ENCODE measurements at regions not wholly inside any gene's neighbourhood (a gene's known extent, or its start where the extent isn't known, plus 50 kb on each side); places are given as distances from the start of the nearest gene placed in this dataset.

DNA sequence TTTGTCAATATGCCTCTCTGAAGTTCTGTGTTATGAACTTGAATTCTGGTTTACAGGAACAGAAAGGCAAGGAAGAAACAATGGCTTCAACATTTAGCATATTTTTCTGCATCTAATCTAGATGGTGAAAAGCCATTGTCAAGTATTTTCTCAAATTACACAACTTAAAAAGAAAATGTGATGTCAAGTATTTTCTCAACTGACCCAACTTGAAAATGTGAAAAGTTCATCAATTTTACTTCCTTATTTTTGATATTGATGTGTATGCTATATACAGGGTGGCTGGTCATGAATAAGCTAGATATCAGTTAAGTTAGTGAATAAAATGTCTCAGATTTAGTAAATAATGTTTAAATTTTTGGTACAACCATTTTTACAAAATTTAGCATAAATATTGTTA, 196.7 kb downstream of the ALX1 start:
- H3K9me2 ChIP-seq (ENCODE audit: insufficient read depth) = no peaks in the 10 kb centered on the region
- H4K20me1 ChIP-seq (ENCODE audit: insufficient read depth) = no peaks in the 10 kb centered on the region
- DNase-seq = no peak
- H3F3A ChIP-seq (ENCODE audit: insufficient read depth) = no peaks in the 10 kb centered on the region
- TF ChIP-seq EZH2phosphoT487 (IDR thresholded peaks at IDR 0.05; ENCODE audit: insufficient read depth, low read depth) (no peak), EZH2 (IDR thresholded peaks at IDR 0.05; ENCODE audit: insufficient read depth, poor library complexity, severe bottlenecking) (no peak)
- no peaks in the 10 kb centered on the region; the same call in none of the 2 replicates for H3K27me3 ChIP-seq (replicated peaks; ENCODE audit: insufficient read depth)
- in situ Hi-C loops (cut with MboI) = no loop called here
- no peaks in the 10 kb centered on the region for H3K79me2 ChIP-seq (ENCODE audit: insufficient read depth)
- H3K4me3 ChIP-seq = no peak overlapping the region
- H3K27ac ChIP-seq = no peak overlapping the region
- H3K9ac ChIP-seq = no peak overlapping the region
- H3K4me1 ChIP-seq (ENCODE audit: insufficient read depth) = no peaks in the 10 kb centered on the region
- no peaks in the 10 kb centered on the region for H3K36me3 ChIP-seq (ENCODE audit: low read depth)
- H3K9me3 ChIP-seq (ENCODE audit: low read depth) = no peaks in the 10 kb centered on the region
- H3K4me2 ChIP-seq (ENCODE audit: unreplicated experiment) = no peak overlapping the region
- no peak overlapping the region for H2AFZ ChIP-seq

DNA sequence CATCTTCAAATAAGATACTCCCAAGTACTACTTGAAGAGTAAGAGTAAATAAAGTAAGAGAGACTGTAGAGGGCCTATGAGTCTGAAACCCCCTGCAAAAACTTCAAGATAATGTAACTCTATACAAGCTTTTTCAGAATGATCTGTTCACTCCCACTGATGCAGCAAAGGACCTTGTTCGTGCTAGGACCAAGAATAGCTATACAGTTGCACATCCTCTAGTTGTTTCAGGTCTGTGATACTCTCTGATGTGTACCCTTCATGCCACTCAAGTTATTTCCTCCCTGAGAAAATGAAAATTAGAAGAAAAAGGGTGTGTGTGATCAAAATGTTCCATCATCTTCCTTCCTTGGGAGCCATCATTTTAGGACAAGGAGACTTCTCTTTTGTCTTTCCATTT, 204.4 kb downstream of the ALX1 start:
- no peak for TF ChIP-seq EZH2 (IDR thresholded peaks at IDR 0.05; ENCODE audit: insufficient read depth, poor library complexity, severe bottlenecking)
- TF ChIP-seq EZH2phosphoT487 (IDR thresholded peaks at IDR 0.05; ENCODE audit: insufficient read depth, low read depth) = no peak
- H3F3A ChIP-seq (ENCODE audit: insufficient read depth) = no peaks in the 10 kb centered on the region
- no peaks in the 10 kb centered on the region for H3K9me2 ChIP-seq (ENCODE audit: insufficient read depth)
- H3K4me1 ChIP-seq (ENCODE audit: insufficient read depth) = no peaks in the 10 kb centered on the region
- in situ Hi-C loops (cut with MboI) = loop anchor here (10.0 kb wide), 1 partner anchor 390 kb away; the partner anchor contains the start of gene NTS
- H3K36me3 ChIP-seq (ENCODE audit: low read depth) = no peaks in the 10 kb centered on the region
- H3K9ac ChIP-seq = no peak overlapping the region
- no peaks in the 10 kb centered on the region for H4K20me1 ChIP-seq (ENCODE audit: insufficient read depth)
- H3K27me3 ChIP-seq (replicated peaks; ENCODE audit: insufficient read depth) = no peaks in the 10 kb centered on the region; the same call in none of the 2 replicates
- 58 to 67% methylated on average over 1 of the region's 1 CpG for WGBS, 2 experiments (ENCODE audit: low coverage in 1 of 2, low lambda C conversion rate in 2 of 2, missing lambda C conversion rate in 2 of 2)
- H3K9me3 ChIP-seq (ENCODE audit: low read depth) = no peaks in the 10 kb centered on the region
- no peak overlapping the region for H2AFZ ChIP-seq
- H3K4me3 ChIP-seq = no peak overlapping the region
- no peak overlapping the region for H3K27ac ChIP-seq
- no peaks in the 10 kb centered on the region for H3K79me2 ChIP-seq (ENCODE audit: insufficient read depth)
- DNase-seq = no peak
- H3K4me2 ChIP-seq (ENCODE audit: unreplicated experiment) = no peak overlapping the region

GRCh38 chr12:85489194-85489593, 209.2 kb downstream of the ALX1 start:
- Histone ChIP-seq H3K79me2 (ENCODE audit: insufficient read depth) (no peaks in the 10 kb centered on the region), H3K27ac (no peak overlapping the region), H3K9me3 (ENCODE audit: low read depth) (no peaks in the 10 kb centered on the region), H3K27me3 (replicated peaks; ENCODE audit: insufficient read depth) (no peaks in the 10 kb centered on the region), H3K9me2 (ENCODE audit: insufficient read depth) (no peaks in the 10 kb centered on the region), H3K4me2 (ENCODE audit: unreplicated experiment) (no peak overlapping the region), H3F3A (ENCODE audit: insufficient read depth) (no peaks in the 10 kb centered on the region), H2AFZ (no peak overlapping the region), H3K4me1 (ENCODE audit: insufficient read depth) (no peaks in the 10 kb centered on the region), H3K4me3 (no peak overlapping the region), H3K36me3 (ENCODE audit: low read depth) (no peaks in the 10 kb centered on the region), H3K9ac (no peak overlapping the region), H4K20me1 (ENCODE audit: insufficient read depth) (no peaks in the 10 kb centered on the region)
- 37 to 56% methylated on average over 1 of the region's 1 CpG for WGBS, 2 experiments (ENCODE audit: low coverage in 1 of 2, low lambda C conversion rate in 2 of 2, missing lambda C conversion rate in 2 of 2)
- TF ChIP-seq EZH2 (IDR thresholded peaks at IDR 0.05; ENCODE audit: insufficient read depth, poor library complexity, severe bottlenecking) = no peak
- no peak for DNase-seq
- in situ Hi-C loops (cut with MboI) = loop anchor here (10.0 kb wide), 1 partner anchor 386 kb away; the partner anchor contains the start of gene NTS

- Histone ChIP-seq H2AFZ (no peak overlapping the region), H3K27me3 (replicated peaks; ENCODE audit: insufficient read depth) (peaks cover 4% of the 10 kb centered on the region; the same call in 1 of the 2 replicates), H3K79me2 (ENCODE audit: insufficient read depth) (no peaks in the 10 kb centered on the region), H3K9me3 (ENCODE audit: low read depth) (no peaks in the 10 kb centered on the region), H3K9me2 (ENCODE audit: insufficient read depth) (no peaks in the 10 kb centered on the region), H4K20me1 (ENCODE audit: insufficient read depth) (no peaks in the 10 kb centered on the region), H3K4me3 (no peak overlapping the region), H3K9ac (no peak overlapping the region), H3K4me1 (ENCODE audit: insufficient read depth) (no peaks in the 10 kb centered on the region), H3K4me2 (ENCODE audit: unreplicated experiment) (no peak overlapping the region), H3K36me3 (ENCODE audit: low read depth) (no peaks in the 10 kb centered on the region), H3K27ac (no peak overlapping the region), H3F3A (ENCODE audit: insufficient read depth) (no peaks in the 10 kb centered on the region)
- in situ Hi-C loops (cut with MboI) = no loop called here
- WGBS, 2 experiments (ENCODE audit: low coverage in 1 of 2, low lambda C conversion rate in 2 of 2, missing lambda C conversion rate in 2 of 2) = 48 to 58% methylated on average over 2 of the region's 2 CpGs
- no peak for TF ChIP-seq EZH2 (IDR thresholded peaks at IDR 0.05; ENCODE audit: insufficient read depth, poor library complexity, severe bottlenecking)
- TF ChIP-seq EZH2phosphoT487 (IDR thresholded peaks at IDR 0.05; ENCODE audit: insufficient read depth, low read depth) = no peak
- no peak for DNase-seq
Observed at GRCh38 chr12:85504164-85504563, 224.1 kb downstream of the ALX1 start.

DNA sequence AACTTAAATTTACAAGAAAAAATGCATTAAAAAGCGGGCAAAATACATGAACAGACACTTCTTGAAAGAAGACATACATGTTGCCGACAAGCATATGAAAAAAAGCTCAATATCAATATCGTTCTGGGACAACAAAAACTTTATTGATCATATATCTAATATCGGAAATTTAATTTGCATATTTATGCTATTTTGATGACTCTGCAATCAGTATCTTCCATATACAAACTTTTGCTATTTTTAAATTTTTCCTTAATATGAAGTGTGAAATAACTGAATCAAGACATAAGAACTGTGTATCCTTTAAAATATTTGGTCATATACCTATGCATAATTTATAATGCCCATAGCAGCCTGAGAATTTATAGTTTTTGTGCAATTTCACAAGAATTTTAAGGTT, 224.6 kb downstream of the ALX1 start:
- no peaks in the 10 kb centered on the region for H3K9me2 ChIP-seq (ENCODE audit: insufficient read depth)
- H3F3A ChIP-seq (ENCODE audit: insufficient read depth) = no peaks in the 10 kb centered on the region
- no peak overlapping the region for H3K4me3 ChIP-seq
- no peak overlapping the region for H2AFZ ChIP-seq
- H3K4me2 ChIP-seq (ENCODE audit: unreplicated experiment) = no peak overlapping the region
- TF ChIP-seq EZH2 (IDR thresholded peaks at IDR 0.05; ENCODE audit: insufficient read depth, poor library complexity, severe bottlenecking) = no peak
- no peak for TF ChIP-seq EZH2phosphoT487 (IDR thresholded peaks at IDR 0.05; ENCODE audit: insufficient read depth, low read depth)
- no peak overlapping the region for H3K27ac ChIP-seq
- H3K79me2 ChIP-seq (ENCODE audit: insufficient read depth) = no peaks in the 10 kb centered on the region
- no peaks in the 10 kb centered on the region for H4K20me1 ChIP-seq (ENCODE audit: insufficient read depth)
- H3K27me3 ChIP-seq (replicated peaks; ENCODE audit: insufficient read depth) = peaks cover 4% of the 10 kb centered on the region; the same call in 1 of the 2 replicates
- no peak overlapping the region for H3K9ac ChIP-seq
- in situ Hi-C loops (cut with MboI) = no loop called here
- WGBS, 2 experiments (ENCODE audit: low coverage in 1 of 2, low lambda C conversion rate in 2 of 2, missing lambda C conversion rate in 2 of 2) = 45 to 50% methylated on average over 4 of the region's 4 CpGs
- no peaks in the 10 kb centered on the region for H3K9me3 ChIP-seq (ENCODE audit: low read depth)
- no peaks in the 10 kb centered on the region for H3K36me3 ChIP-seq (ENCODE audit: low read depth)
- DNase-seq = no peak
- no peaks in the 10 kb centered on the region for H3K4me1 ChIP-seq (ENCODE audit: insufficient read depth)

Measured in GM23248 (cell line).